ENCODE measurements at regions not wholly inside any gene's neighbourhood (a gene's known extent, or its start where the extent isn't known, plus 50 kb on each side); places are given as distances from the start of the nearest gene placed in this dataset.
"Not testable (repeated sequence)": the region's sequence is repeated elsewhere in the genome, so short reads cannot be mapped to it uniquely, and the experiment has no call there.

- Histone ChIP-seq H3K4me3 (no peak overlapping the region), H3F3A (ENCODE audit: insufficient read depth, low read depth) (peaks cover 10% of the 10 kb centered on the region; the same call in 1 of the 2 replicates), H2AFZ (no peak overlapping the region), H3K4me1 (replicated peaks; ENCODE audit: insufficient read depth) (peaks cover 16% of the 10 kb centered on the region), H3K9me3 (ENCODE audit: insufficient read depth, low read depth) (no peaks in the 10 kb centered on the region), H4K20me1 (ENCODE audit: insufficient read depth) (no peaks in the 10 kb centered on the region), H3K36me3 (ENCODE audit: low read depth) (no peaks in the 10 kb centered on the region), H3K27me3 (ENCODE audit: insufficient read depth, low read depth) (no peaks in the 10 kb centered on the region), H3K79me2 (ENCODE audit: low read depth) (no peaks in the 10 kb centered on the region), H3K4me2 (no peak overlapping the region), H3K9me2 (ENCODE audit: insufficient read depth) (no peaks in the 10 kb centered on the region), H3K27ac (no peak overlapping the region)
- CTCF ChIA-PET = interaction anchor here (0.6 kb wide), 1 partner anchor 250 kb away, joined by 6 read pairs; no protein-coding TSS in a partner anchor
- intact Hi-C loops (cut with micrococcal nuclease; ENCODE audit: unreplicated experiment) = no loop called here
- BruUV-seq (replicated peaks) = no TSS peak
- no peak for DNase-seq
- POLR2A ChIA-PET (ENCODE audit: unreplicated experiment) = no interaction called here
- TF ChIP-seq CTCF (conservative IDR thresholded peaks at IDR 0.05) (no peak), EZH2 (IDR thresholded peaks at IDR 0.05; ENCODE audit: low read depth) (no peak)
Observed at GRCh38 chr7:142434666-142435167, 176.9 kb upstream of the PRSS58 start.

- H3K4me3 ChIP-seq; H3F3A ChIP-seq (ENCODE audit: insufficient read depth, low read depth); H3K9me3 ChIP-seq (ENCODE audit: insufficient read depth, low read depth); H3K27me3 ChIP-seq (ENCODE audit: insufficient read depth, low read depth); DNase-seq; H3K79me2 ChIP-seq (ENCODE audit: low read depth); BruUV-seq (replicated peaks); POLR2A ChIA-PET (ENCODE audit: unreplicated experiment); intact Hi-C loops (cut with micrococcal nuclease; ENCODE audit: unreplicated experiment); H3K4me1 ChIP-seq (replicated peaks; ENCODE audit: insufficient read depth); H3K4me2 ChIP-seq; H3K27ac ChIP-seq; H2AFZ ChIP-seq; H4K20me1 ChIP-seq (ENCODE audit: insufficient read depth); H3K9me2 ChIP-seq (ENCODE audit: insufficient read depth); H3K36me3 ChIP-seq (ENCODE audit: low read depth): not testable (repeated sequence)
- CTCF ChIA-PET = interaction anchor here (0.6 kb wide), 1 partner anchor 249 kb away, joined by 6 read pairs; no protein-coding TSS in a partner anchor
Observed at GRCh38 chr7:142434133-142434532, 176.3 kb upstream of the PRSS58 start.

- DNase-seq = no peak
- Histone ChIP-seq H3K27me3 (ENCODE audit: insufficient read depth, low read depth) (no peaks in the 10 kb centered on the region), H3K4me2 (no peak overlapping the region), H3K27ac (no peak overlapping the region), H3K9me3 (ENCODE audit: insufficient read depth, low read depth) (no peaks in the 10 kb centered on the region), H3K9me2 (ENCODE audit: insufficient read depth) (no peaks in the 10 kb centered on the region), H3K4me3 (no peak overlapping the region), H3K36me3 (ENCODE audit: low read depth) (no peaks in the 10 kb centered on the region), H4K20me1 (ENCODE audit: insufficient read depth) (no peaks in the 10 kb centered on the region), H3K79me2 (ENCODE audit: low read depth) (no peaks in the 10 kb centered on the region), H3F3A (ENCODE audit: insufficient read depth, low read depth) (no peaks in the 10 kb centered on the region), H3K4me1 (replicated peaks; ENCODE audit: insufficient read depth) (no peaks in the 10 kb centered on the region), H2AFZ (no peak overlapping the region)
- intact Hi-C loops (cut with micrococcal nuclease; ENCODE audit: unreplicated experiment) = no loop called here
- no TSS peak for BruUV-seq (replicated peaks)
- CTCF ChIA-PET = no interaction called here
- TF ChIP-seq EZH2 (IDR thresholded peaks at IDR 0.05; ENCODE audit: low read depth) = no peak
- POLR2A ChIA-PET (ENCODE audit: unreplicated experiment) = no interaction called here
Observed at GRCh38 chr7:142432377-142432776, 174.5 kb upstream of the PRSS58 start.

- POLR2A ChIA-PET (ENCODE audit: unreplicated experiment) = no interaction called here
- TF ChIP-seq EZH2 (IDR thresholded peaks at IDR 0.05; ENCODE audit: low read depth) = no peak
- no peak for TF ChIP-seq CTCF (conservative IDR thresholded peaks at IDR 0.05)
- Histone ChIP-seq H3K27me3 (ENCODE audit: insufficient read depth, low read depth) (no peaks in the 10 kb centered on the region), H4K20me1 (ENCODE audit: insufficient read depth) (no peaks in the 10 kb centered on the region), H3K9me3 (ENCODE audit: insufficient read depth, low read depth) (no peaks in the 10 kb centered on the region), H3K4me2 (no peak overlapping the region), H3K4me3 (no peak overlapping the region), H3K79me2 (ENCODE audit: low read depth) (no peaks in the 10 kb centered on the region), H3K36me3 (ENCODE audit: low read depth) (no peaks in the 10 kb centered on the region), H2AFZ (no peak overlapping the region), H3K4me1 (replicated peaks; ENCODE audit: insufficient read depth) (no peaks in the 10 kb centered on the region), H3F3A (ENCODE audit: insufficient read depth, low read depth) (no peaks in the 10 kb centered on the region), H3K27ac (no peak overlapping the region), H3K9me2 (ENCODE audit: insufficient read depth) (no peaks in the 10 kb centered on the region)
- intact Hi-C loops (cut with micrococcal nuclease; ENCODE audit: unreplicated experiment) = no loop called here
- DNase-seq = no peak
- CTCF ChIA-PET = no interaction called here
- no TSS peak for BruUV-seq (replicated peaks)
Observed at GRCh38 chr7:142431491-142431890, 173.6 kb upstream of the PRSS58 start.

Data from PC-9 (cell line).